Neuron (in vitro differentiated cells): ENCODE measurements at regions not wholly inside any gene's neighbourhood (a gene's known extent, or its start where the extent isn't known, plus 50 kb on each side); places are given as distances from the start of the nearest gene placed in this dataset.

Source experiments
- H2AFZ ChIP-seq: one replicate; pipeline ENCODE4 v1.6.1; 2013; ENCODE audit warnings: low read depth, mild to moderate bottlenecking, inconsistent platforms, low read length, moderate library complexity
- H3K27me3 ChIP-seq: one replicate; pipeline ENCODE4 v1.6.1; 2013; ENCODE audit warnings: low read length; ENCODE audit not compliant: insufficient read depth
- H3K36me3 ChIP-seq: one replicate; pipeline ENCODE4 v1.6.1; 2013; ENCODE audit warnings: low read length; ENCODE audit not compliant: insufficient read depth
- H3K4me1 ChIP-seq: one replicate; pipeline ENCODE4 v1.6.1; 2013; ENCODE audit warnings: low read length; ENCODE audit not compliant: insufficient read depth
- H3K4me3 ChIP-seq: 2 replicates; pipeline ENCODE4 v1.5.1; 2013; ENCODE audit warnings: mild to moderate bottlenecking, low read length, moderate library complexity
- H3K9me3 ChIP-seq: one replicate; pipeline ENCODE4 v1.6.1; 2013; ENCODE audit warnings: low read length

GRCh38 chr2:66694087-66694860 is 259.3 kb downstream of the MEIS1 start:
- H3K4me1 ChIP-seq = peaks cover 35% of the 10 kb centered on the region
- H3K4me3 ChIP-seq = no peak overlapping the region
- H3K9me3 ChIP-seq = no peaks in the 10 kb centered on the region
- H3K36me3 ChIP-seq = no peaks in the 10 kb centered on the region
- no peak overlapping the region for H2AFZ ChIP-seq
- H3K27me3 ChIP-seq = no peaks in the 10 kb centered on the region

GRCh38 chr2:66695226-66695735 is 260.4 kb downstream of the MEIS1 start:
- Histone ChIP-seq H3K36me3 (no peaks in the 10 kb centered on the region), H2AFZ (no peak overlapping the region), H3K9me3 (no peaks in the 10 kb centered on the region), H3K27me3 (no peaks in the 10 kb centered on the region), H3K4me1 (peaks cover 46% of the 10 kb centered on the region), H3K4me3 (no peak overlapping the region)

- Histone ChIP-seq H3K4me1 (peaks cover 52% of the 10 kb centered on the region), H2AFZ (no peak overlapping the region), H3K27me3 (no peaks in the 10 kb centered on the region), H3K4me3 (no peak overlapping the region), H3K36me3 (no peaks in the 10 kb centered on the region), H3K9me3 (no peaks in the 10 kb centered on the region)
Observed at GRCh38 chr2:66696374-66696773, 261.4 kb downstream of the MEIS1 start.

- H3K36me3 ChIP-seq = no peaks in the 10 kb centered on the region
- H3K4me3 ChIP-seq = no peak overlapping the region
- H3K4me1 ChIP-seq = peaks cover 49% of the 10 kb centered on the region
- H3K9me3 ChIP-seq = no peaks in the 10 kb centered on the region
- no peaks in the 10 kb centered on the region for H3K27me3 ChIP-seq
- no peak overlapping the region for H2AFZ ChIP-seq
Observed at GRCh38 chr2:66696886-66697285, 262.0 kb downstream of the MEIS1 start.

GRCh38 chr2:66697366-66697765 is 262.4 kb downstream of the MEIS1 start:
- Histone ChIP-seq H3K27me3 (no peaks in the 10 kb centered on the region), H3K4me1 (peaks cover 47% of the 10 kb centered on the region), H2AFZ (no peak overlapping the region), H3K36me3 (no peaks in the 10 kb centered on the region), H3K9me3 (no peaks in the 10 kb centered on the region), H3K4me3 (no peak overlapping the region)

GRCh38 chr2:66698091-66698490 is 263.2 kb downstream of the MEIS1 start:
- Histone ChIP-seq H3K4me1 (peaks cover 40% of the 10 kb centered on the region), H3K27me3 (no peaks in the 10 kb centered on the region), H3K36me3 (no peaks in the 10 kb centered on the region), H3K9me3 (no peaks in the 10 kb centered on the region), H3K4me3 (no peak overlapping the region), H2AFZ (no peak overlapping the region)

- Histone ChIP-seq H3K36me3 (no peaks in the 10 kb centered on the region), H2AFZ (no peak overlapping the region), H3K27me3 (no peaks in the 10 kb centered on the region), H3K4me1 (peaks cover 37% of the 10 kb centered on the region), H3K9me3 (no peaks in the 10 kb centered on the region), H3K4me3 (no peak overlapping the region)
Observed at GRCh38 chr2:66698576-66699239, 263.8 kb downstream of the MEIS1 start.

GRCh38 chr2:66699416-66699792 is 264.5 kb downstream of the MEIS1 start:
- H3K27me3 ChIP-seq = no peaks in the 10 kb centered on the region
- no peaks in the 10 kb centered on the region for H3K9me3 ChIP-seq
- H3K4me1 ChIP-seq = peaks cover 35% of the 10 kb centered on the region
- H2AFZ ChIP-seq = no peak overlapping the region
- no peak overlapping the region for H3K4me3 ChIP-seq
- no peaks in the 10 kb centered on the region for H3K36me3 ChIP-seq

- no peaks in the 10 kb centered on the region for H3K9me3 ChIP-seq
- H3K27me3 ChIP-seq = no peaks in the 10 kb centered on the region
- no peak overlapping the region for H2AFZ ChIP-seq
- H3K4me3 ChIP-seq = no peak overlapping the region
- no peaks in the 10 kb centered on the region for H3K36me3 ChIP-seq
- H3K4me1 ChIP-seq = peaks cover 35% of the 10 kb centered on the region
Observed at GRCh38 chr2:66699793-66700676, 265.1 kb downstream of the MEIS1 start.

- H3K4me3 ChIP-seq = no peak overlapping the region
- H3K4me1 ChIP-seq = peaks cover 35% of the 10 kb centered on the region
- H3K9me3 ChIP-seq = no peaks in the 10 kb centered on the region
Observed at GRCh38 chr2:66700677-66701066, 265.7 kb downstream of the MEIS1 start.

GRCh38 chr2:66701251-66701650 is 266.3 kb downstream of the MEIS1 start:
- no peaks in the 10 kb centered on the region for H3K36me3 ChIP-seq
- H3K4me1 ChIP-seq = peaks cover 35% of the 10 kb centered on the region
- no peaks in the 10 kb centered on the region for H3K9me3 ChIP-seq
- no peak overlapping the region for H3K4me3 ChIP-seq
- no peaks in the 10 kb centered on the region for H3K27me3 ChIP-seq
- H2AFZ ChIP-seq = no peak overlapping the region

More at GRCh38 chr2:66700677-66701066, 265.7 kb downstream of the MEIS1 start:
- Histone ChIP-seq H3K36me3 (no peaks in the 10 kb centered on the region), H2AFZ (no peak overlapping the region), H3K27me3 (no peaks in the 10 kb centered on the region)

- H3K4me3 ChIP-seq = no peak overlapping the region
- no peaks in the 10 kb centered on the region for H3K27me3 ChIP-seq
- H3K9me3 ChIP-seq = no peaks in the 10 kb centered on the region
- H2AFZ ChIP-seq = no peak overlapping the region
- H3K36me3 ChIP-seq = no peaks in the 10 kb centered on the region
- H3K4me1 ChIP-seq = peaks cover 35% of the 10 kb centered on the region
Observed at GRCh38 chr2:66701656-66702055, 266.7 kb downstream of the MEIS1 start.

- H3K4me1 ChIP-seq = peaks cover 35% of the 10 kb centered on the region
Observed at GRCh38 chr2:66702301-66702700, 267.4 kb downstream of the MEIS1 start.

More at GRCh38 chr2:66702301-66702700, 267.4 kb downstream of the MEIS1 start:
- no peak overlapping the region for H3K4me3 ChIP-seq
- H3K9me3 ChIP-seq = no peaks in the 10 kb centered on the region
- H2AFZ ChIP-seq = no peak overlapping the region
- H3K36me3 ChIP-seq = no peaks in the 10 kb centered on the region
- H3K27me3 ChIP-seq = no peaks in the 10 kb centered on the region
